Prostate gland (tissue), 2 donors: ENCODE measurements at regions not wholly inside any gene's neighbourhood (a gene's known extent, or its start where the extent isn't known, plus 50 kb on each side); places are given as distances from the start of the nearest gene placed in this dataset.
A peak's percentile ranks its signal among the peaks of the same experiment; 100 is the strongest.

ENCODE experiments used
- DNase-seq: peaks from one replicate; pipeline ENCODE4 v3.0.0-alpha.2; 2019; ENCODE audit warnings: low spot score
- H3K27ac ChIP-seq, 2 donors: fragments of 200-600 bp; sonication (generic); 2 replicates each; pipeline ENCODE4 v1.5.1; 2017 to 2019
- H3K27me3 ChIP-seq: fragments of 200-600 bp; sonication (generic); replicated peaks from 2 replicates; pipeline ENCODE4 v1.5.1; 2019; ENCODE audit not compliant: insufficient read depth
- H3K36me3 ChIP-seq, 2 donors: fragments of 200-600 bp; sonication (generic); 1 replicate in 1 of 2; 2 replicates in 1 of 2; pipeline versions ENCODE4 v1.5.1 to v1.8.1; 2017 to 2019
- H3K4me1 ChIP-seq: fragments of 200-600 bp; sonication (generic); replicated peaks from 2 replicates; pipeline ENCODE4 v1.5.1; 2019
- H3K4me3 ChIP-seq, 2 donors: fragments of 200-600 bp; sonication (generic); 2 replicates each; pipeline ENCODE4 v1.5.1; 2017 to 2019
- H3K9me3 ChIP-seq: fragments of 200-600 bp; sonication (generic); 2 replicates; pipeline ENCODE4 v1.5.1; 2017
- CTCF ChIP-seq, 4 experiments: fragments of 200-600 bp in 2 of 4; fragments of 450-650 bp in 2 of 4; sonication (generic) in 2 of 4; IDR thresholded peaks; 1 replicate in 3 of 4; 2 replicates in 1 of 4; pipeline ENCODE4 v1.5.1; 2016 to 2019; ENCODE audit warnings: antibody characterized with exemption in 4 of 4, mild to moderate bottlenecking in 2 of 4, moderate library complexity in 2 of 4
- POLR2A ChIP-seq: fragments of 450-650 bp; IDR thresholded peaks from one replicate; pipeline ENCODE4 v1.6.1; 2016; ENCODE audit warnings: antibody characterized with exemption, mild to moderate bottlenecking
- POLR2AphosphoS5 ChIP-seq: sonication (generic); formaldehyde crosslinking; IDR thresholded peaks from one replicate; pipeline ENCODE4 v1.6.1; 2017; ENCODE audit warnings: antibody characterized with exemption
- WGBS: methylation state at CpG from one replicate; pipeline ENCODE4 v1.1.5; 2018; 5-methylcytosine and 5-hydroxymethylcytosine counted together
- intact Hi-C: fragments of 100-400 bp; cut with DNase I; formaldehyde crosslinking; loops from one replicate; pipeline ENCODE4 v1.14.2; 2022

- Histone ChIP-seq H3K4me1 (no peaks in the 10 kb centered on the region), H3K9me3 (no peaks in the 10 kb centered on the region), H3K4me3 (no peak overlapping the region), H3K27ac (peak overlapping the region in 1 of 2 donors; percentile 21), H3K36me3 (no peaks in the 10 kb centered on the region), H3K27me3 (no peaks in the 10 kb centered on the region)
- 84% methylated on average over 5 of the region's 5 CpGs for WGBS
- no peak for TF ChIP-seq POLR2A
- no peak for TF ChIP-seq POLR2AphosphoS5
- TF ChIP-seq CTCF (IDR thresholded peaks at IDR 0.05) = no peak
- intact Hi-C loops = no loop called here
- DNase-seq = no peak
Observed at GRCh38 chr9:91043811-91044175, 242.2 kb downstream of the SYK start.

DNA sequence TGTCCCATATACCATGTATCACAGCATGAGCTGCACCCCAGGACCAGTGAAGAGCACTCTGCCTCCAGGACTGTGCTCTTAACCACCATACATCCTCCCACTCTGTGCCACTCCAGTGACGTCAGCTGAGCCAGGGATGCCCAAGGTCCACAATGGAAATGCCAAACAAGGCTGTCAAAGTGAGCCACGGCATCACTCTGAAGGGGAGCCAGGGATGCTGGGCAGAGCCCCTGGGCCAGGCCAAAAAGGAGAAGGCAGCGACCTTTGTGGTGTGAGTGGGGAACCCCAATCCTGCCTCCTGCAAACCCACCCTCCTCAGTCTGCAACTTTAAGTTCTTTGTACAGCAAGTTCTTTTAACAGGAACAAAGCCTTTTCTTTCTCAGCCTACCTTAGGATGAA, 242.7 kb downstream of the SYK start:
- H3K36me3 ChIP-seq = no peaks in the 10 kb centered on the region
- no peak overlapping the region for H3K4me3 ChIP-seq
- no peak overlapping the region for H3K27ac ChIP-seq
- intact Hi-C loops = no loop called here
- no peaks in the 10 kb centered on the region for H3K27me3 ChIP-seq
- H3K4me1 ChIP-seq = no peaks in the 10 kb centered on the region
- no peaks in the 10 kb centered on the region for H3K9me3 ChIP-seq
- TF ChIP-seq CTCF (IDR thresholded peaks at IDR 0.05) = no peak
- TF ChIP-seq POLR2AphosphoS5 = no peak
- TF ChIP-seq POLR2A = no peak
- WGBS = 90% methylated on average over 3 of the region's 3 CpGs
- no peak for DNase-seq

DNA sequence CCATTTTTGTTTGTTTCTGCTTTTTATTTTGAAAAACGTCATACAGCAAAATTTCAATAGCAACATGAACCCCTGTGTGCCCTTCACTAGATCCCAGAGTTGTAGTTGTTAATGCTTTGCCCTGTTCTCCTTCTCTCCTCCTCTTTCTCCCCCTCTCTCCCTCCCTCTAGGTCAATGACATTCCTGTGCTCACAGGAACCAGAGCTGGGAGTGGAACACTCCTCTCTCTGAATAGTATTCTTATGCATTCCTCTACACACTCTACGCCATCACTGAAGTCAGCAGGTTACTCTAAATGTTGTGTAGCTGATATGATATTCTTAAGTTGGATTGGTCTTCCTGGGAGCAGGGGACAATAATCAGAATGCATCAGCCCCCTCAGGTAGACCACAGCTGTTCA, 243.4 kb downstream of the SYK start:
- no peaks in the 10 kb centered on the region for H3K9me3 ChIP-seq
- H3K27me3 ChIP-seq = no peaks in the 10 kb centered on the region
- H3K4me3 ChIP-seq = no peak overlapping the region
- no peaks in the 10 kb centered on the region for H3K4me1 ChIP-seq
- intact Hi-C loops = no loop called here
- no peaks in the 10 kb centered on the region for H3K36me3 ChIP-seq
- DNase-seq = no peak
- WGBS = 91% methylated on average over 2 of the region's 2 CpGs
- TF ChIP-seq POLR2A = no peak
- no peak for TF ChIP-seq POLR2AphosphoS5
- no peak for TF ChIP-seq CTCF (IDR thresholded peaks at IDR 0.05)
- H3K27ac ChIP-seq = no peak overlapping the region

GRCh38 chr9:91047529-91047928, 245.9 kb downstream of the SYK start:
- H3K9me3 ChIP-seq = no peaks in the 10 kb centered on the region
- TF ChIP-seq POLR2A (no peak), POLR2AphosphoS5 (no peak), CTCF (IDR thresholded peaks at IDR 0.05) (no peak)
- H3K4me1 ChIP-seq = no peaks in the 10 kb centered on the region
- 51% methylated on average over 5 of the region's 5 CpGs for WGBS
- H3K36me3 ChIP-seq = no peaks in the 10 kb centered on the region
- intact Hi-C loops = no loop called here
- no peak overlapping the region for H3K27ac ChIP-seq
- H3K27me3 ChIP-seq = no peaks in the 10 kb centered on the region
- no peak for DNase-seq
- no peak overlapping the region for H3K4me3 ChIP-seq

DNA sequence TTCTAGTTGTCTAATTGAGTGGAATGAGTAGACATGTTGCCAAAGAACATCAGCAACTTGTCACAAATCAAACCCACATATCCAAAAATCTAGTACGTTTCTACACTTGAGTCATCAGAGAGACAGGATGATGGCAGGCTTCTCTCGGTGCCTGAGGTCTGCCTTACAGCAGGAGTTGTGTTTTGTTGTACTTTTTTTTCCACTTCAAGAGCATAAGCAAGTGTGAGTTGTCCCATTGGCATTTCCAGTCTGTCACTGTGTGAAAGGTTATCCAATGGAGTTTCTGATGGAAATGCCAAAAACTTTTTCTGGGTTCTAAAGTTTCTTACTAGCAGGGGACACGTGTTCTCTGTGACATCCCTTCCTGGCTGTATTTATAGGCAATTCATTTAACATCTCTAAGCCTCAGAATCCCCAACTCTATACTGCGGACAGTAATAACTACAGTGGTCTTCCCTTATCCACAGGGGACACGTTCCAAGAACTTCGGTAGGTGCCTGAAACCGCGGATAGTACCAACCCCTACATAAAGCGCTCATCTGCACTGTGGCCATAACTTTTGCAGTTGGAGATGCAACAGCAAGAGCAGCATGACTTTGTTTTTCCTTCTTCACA, 246.5 kb downstream of the SYK start:
- TF ChIP-seq POLR2AphosphoS5 (no peak), POLR2A (no peak), CTCF (IDR thresholded peaks at IDR 0.05) (no peak)
- H3K27ac ChIP-seq = no peak overlapping the region
- no peaks in the 10 kb centered on the region for H3K27me3 ChIP-seq
- H3K4me3 ChIP-seq = no peak overlapping the region
- no peaks in the 10 kb centered on the region for H3K9me3 ChIP-seq
- WGBS = 86% methylated on average over 9 of the region's 9 CpGs
- no peaks in the 10 kb centered on the region for H3K4me1 ChIP-seq
- no peak for DNase-seq
- no peaks in the 10 kb centered on the region for H3K36me3 ChIP-seq
- intact Hi-C loops = no loop called here
